ENCODE measurements at regions not wholly inside any gene's neighbourhood (a gene's known extent, or its start where the extent isn't known, plus 50 kb on each side); places are given as distances from the start of the nearest gene placed in this dataset.

GRCh38 chr13:89980896-89981295 is 1366.6 kb upstream of the MIR17HG start:
- H2AK9ac ChIP-seq (replicated peaks; ENCODE audit: low read depth, low read length, poor library complexity): no peak overlapping the region
- no peak overlapping the region for H2BK20ac ChIP-seq (ENCODE audit: low read depth, low read length)
- no peak overlapping the region for H3K18ac ChIP-seq (ENCODE audit: low read depth, low read length)
- H3K4me3 ChIP-seq (ENCODE audit: insufficient read depth, low read depth, low read length): no peak overlapping the region
- H3K56ac ChIP-seq (ENCODE audit: extremely low read depth, insufficient read depth, low read length): no peak overlapping the region
- no peak overlapping the region for H2BK15ac ChIP-seq (ENCODE audit: low read depth, low read length)
- ATAC-seq (ENCODE audit: low read depth) (no peak), DNase-seq (no peak)
- H3K79me1 ChIP-seq (ENCODE audit: low read depth in 1 of 2, low read length in 2 of 2): no peaks in the 10 kb centered on the region
- no peaks in the 10 kb centered on the region for H3K4me1 ChIP-seq (ENCODE audit: control insufficient read depth, insufficient read depth, low read length)
- no peak overlapping the region for H4K91ac ChIP-seq (ENCODE audit: insufficient read depth, low read depth, low read length)
- no peaks in the 10 kb centered on the region for H3K27me3 ChIP-seq (ENCODE audit: control insufficient read depth, insufficient read depth, low read length)
- no peak overlapping the region for H3K23ac ChIP-seq (ENCODE audit: low read depth, low read length)
- H3K9ac ChIP-seq (ENCODE audit: low read depth, low read length): no peak overlapping the region
- no peak overlapping the region for H2AK5ac ChIP-seq (ENCODE audit: low read depth, low read length)
- dilution Hi-C loops (cut with HindIII; ENCODE audit: low sequenced_read_pairs, unreplicated experiment): no loop called here
- H2AFZ ChIP-seq (replicated peaks; ENCODE audit: low read length, poor library complexity): no peak overlapping the region
- no peak overlapping the region for H4K8ac ChIP-seq (ENCODE audit: low read depth in 2 of 2, low read length in 2 of 2)
- BruUV-seq (replicated peaks): no TSS peak
- no peaks in the 10 kb centered on the region for H3K9me3 ChIP-seq (ENCODE audit: control insufficient read depth, insufficient read depth, low read length)
- POLR2A ChIA-PET (ENCODE audit: unreplicated experiment): no interaction called here
- H3K9me1 ChIP-seq (ENCODE audit: insufficient read depth, low read length): no peaks in the 10 kb centered on the region
- CTCF ChIA-PET: no interaction called here
- H3K4me2 ChIP-seq (ENCODE audit: low read depth, low read length): no peak overlapping the region
- in situ Hi-C loops (cut with MboI; ENCODE audit: low sequenced_read_pairs): no loop called here
- H4K20me1 ChIP-seq (ENCODE audit: insufficient read depth, low read length): no peaks in the 10 kb centered on the region
- H3K27ac ChIP-seq (ENCODE audit: insufficient read depth, low read length): no peak overlapping the region
- H4K5ac ChIP-seq (ENCODE audit: low read depth, low read length): no peak overlapping the region
- TF ChIP-seq NFE2L2 (IDR thresholded peaks at IDR 0.05; ENCODE audit: low read depth, low read length) (no peak), POLR2A (IDR thresholded peaks at IDR 0.05; ENCODE audit: low read depth, low read length) (no peak), MAZ (IDR thresholded peaks at IDR 0.05; ENCODE audit: borderline replicate concordance, low read depth, low read length) (no peak), CEBPB (IDR thresholded peaks at IDR 0.05; ENCODE audit: low read depth, low read length) (no peak)
- no peak overlapping the region for H2BK5ac ChIP-seq (ENCODE audit: low read depth, low read length, poor library complexity, severe bottlenecking)
- no peak overlapping the region for H3K14ac ChIP-seq (replicated peaks; ENCODE audit: low read depth, low read length)
- intact Hi-C loops (cut with micrococcal nuclease): no loop called here
- no peaks in the 10 kb centered on the region for H3K36me3 ChIP-seq (ENCODE audit: control insufficient read depth, insufficient read depth, low read length)
- no peak overlapping the region for H3K4ac ChIP-seq (ENCODE audit: low read depth, low read length)
- no peak overlapping the region for H2BK120ac ChIP-seq (ENCODE audit: low read depth, low read length)

Data from IMR-90 (cell line).